ENCODE measurements at regions not wholly inside any gene's neighbourhood (a gene's known extent, or its start where the extent isn't known, plus 50 kb on each side); places are given as distances from the start of the nearest gene placed in this dataset.

DNA sequence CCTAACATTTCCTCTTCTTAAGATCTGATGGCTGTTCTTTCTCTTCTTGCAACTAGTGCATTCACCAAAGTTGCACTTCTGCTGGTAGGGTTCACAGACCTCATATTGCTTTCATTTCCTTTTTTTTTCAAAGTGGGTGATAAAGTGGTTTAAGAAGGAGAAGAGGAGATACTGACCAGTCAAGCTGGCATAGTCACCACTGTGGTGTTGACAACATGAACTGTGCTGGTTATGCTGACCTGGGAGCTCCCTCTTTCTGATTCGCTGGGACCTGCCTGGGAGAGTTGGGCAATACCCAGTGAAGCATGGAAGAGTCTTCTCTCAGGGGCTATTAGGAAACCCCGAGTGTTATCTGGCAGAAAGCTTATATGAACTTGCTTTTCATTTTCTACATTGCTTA lies 222.9 kb downstream of the SLITRK5 start:
- no peak overlapping the region for H3K4me3 ChIP-seq (ENCODE audit: low read length)
- no peaks in the 10 kb centered on the region for H3K27me3 ChIP-seq (ENCODE audit: low read length)
- H3K9me2 ChIP-seq (replicated peaks; ENCODE audit: low read length) = no peaks in the 10 kb centered on the region
- no peaks in the 10 kb centered on the region for H3K9me3 ChIP-seq (ENCODE audit: low read length)
- no peaks in the 10 kb centered on the region for H3K79me2 ChIP-seq (ENCODE audit: low read length)
- intact Hi-C loops (cut with micrococcal nuclease) = no loop called here
- H3F3A ChIP-seq (ENCODE audit: low read length, unreplicated experiment) = no peaks in the 10 kb centered on the region
- H3K4me2 ChIP-seq (ENCODE audit: low read length) = no peak overlapping the region
- BruUV-seq (replicated peaks) = no TSS peak
- no peaks in the 10 kb centered on the region for H3K4me1 ChIP-seq (ENCODE audit: insufficient read depth, low read length)
- H2AFZ ChIP-seq (ENCODE audit: low read length) = no peak overlapping the region
- TF ChIP-seq, protein P1, sequence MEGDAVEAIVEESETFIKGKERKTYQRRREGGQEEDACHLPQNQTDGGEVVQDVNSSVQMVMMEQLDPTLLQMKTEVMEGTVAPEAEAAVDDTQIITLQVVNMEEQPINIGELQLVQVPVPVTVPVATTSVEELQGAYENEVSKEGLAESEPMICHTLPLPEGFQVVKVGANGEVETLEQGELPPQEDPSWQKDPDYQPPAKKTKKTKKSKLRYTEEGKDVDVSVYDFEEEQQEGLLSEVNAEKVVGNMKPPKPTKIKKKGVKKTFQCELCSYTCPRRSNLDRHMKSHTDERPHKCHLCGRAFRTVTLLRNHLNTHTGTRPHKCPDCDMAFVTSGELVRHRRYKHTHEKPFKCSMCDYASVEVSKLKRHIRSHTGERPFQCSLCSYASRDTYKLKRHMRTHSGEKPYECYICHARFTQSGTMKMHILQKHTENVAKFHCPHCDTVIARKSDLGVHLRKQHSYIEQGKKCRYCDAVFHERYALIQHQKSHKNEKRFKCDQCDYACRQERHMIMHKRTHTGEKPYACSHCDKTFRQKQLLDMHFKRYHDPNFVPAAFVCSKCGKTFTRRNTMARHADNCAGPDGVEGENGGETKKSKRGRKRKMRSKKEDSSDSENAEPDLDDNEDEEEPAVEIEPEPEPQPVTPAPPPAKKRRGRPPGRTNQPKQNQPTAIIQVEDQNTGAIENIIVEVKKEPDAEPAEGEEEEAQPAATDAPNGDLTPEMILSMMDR (conservative IDR thresholded peaks at IDR 0.05; ENCODE audit: low read depth, low read length) = no peak
- no peak for TF ChIP-seq EZH2phosphoT487 (IDR thresholded peaks at IDR 0.05; ENCODE audit: borderline replicate concordance, low read length)
- TF ChIP-seq EZH2 (IDR thresholded peaks at IDR 0.05; ENCODE audit: low read length, unreplicated experiment) = no peak
- H3K36me3 ChIP-seq (ENCODE audit: low read depth, low read length) = no peaks in the 10 kb centered on the region
- DNase-seq (no peak), ATAC-seq (no peak)
- H3K27ac ChIP-seq (ENCODE audit: low read length) = no peak overlapping the region
- POLR2A ChIA-PET (ENCODE audit: unreplicated experiment) = no interaction called here
- H3K9ac ChIP-seq (ENCODE audit: low read length) = no peak overlapping the region
- no peaks in the 10 kb centered on the region for H4K20me1 ChIP-seq (ENCODE audit: low read length)
- CTCF ChIA-PET = no interaction called here

DNA sequence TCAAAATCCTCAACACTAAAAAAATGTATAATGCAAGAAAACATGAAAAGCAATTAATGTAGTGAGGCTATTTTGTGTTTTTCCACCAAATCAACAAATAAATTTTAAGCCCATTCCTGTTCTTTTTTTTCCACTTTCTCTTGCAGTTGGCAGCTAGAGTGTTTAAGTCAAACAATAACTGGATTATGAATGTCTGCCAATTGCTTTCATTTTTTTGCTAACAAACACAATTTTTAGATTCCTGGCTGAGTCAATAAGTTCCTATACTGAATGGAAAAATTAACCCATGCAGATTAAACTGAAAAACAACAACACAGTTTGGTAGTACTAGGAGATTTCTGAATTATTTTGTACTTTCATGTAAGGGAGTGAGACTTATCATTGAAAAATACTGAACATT lies 232.4 kb downstream of the SLITRK5 start:
- H3K9ac ChIP-seq (ENCODE audit: low read length) = no peak overlapping the region
- no peaks in the 10 kb centered on the region for H3K9me3 ChIP-seq (ENCODE audit: low read length)
- BruUV-seq (replicated peaks) = no TSS peak
- TF ChIP-seq EZH2 (IDR thresholded peaks at IDR 0.05; ENCODE audit: low read length, unreplicated experiment) = no peak
- TF ChIP-seq, protein P1 (conservative IDR thresholded peaks at IDR 0.05; ENCODE audit: low read depth, low read length) = no peak
- no peak for TF ChIP-seq EZH2phosphoT487 (IDR thresholded peaks at IDR 0.05; ENCODE audit: borderline replicate concordance, low read length)
- H3K79me2 ChIP-seq (ENCODE audit: low read length) = no peaks in the 10 kb centered on the region
- H3K4me3 ChIP-seq (ENCODE audit: low read length) = no peak overlapping the region
- no peaks in the 10 kb centered on the region for H3K9me2 ChIP-seq (replicated peaks; ENCODE audit: low read length)
- H3K4me2 ChIP-seq (ENCODE audit: low read length) = no peak overlapping the region
- no peaks in the 10 kb centered on the region for H4K20me1 ChIP-seq (ENCODE audit: low read length)
- no peaks in the 10 kb centered on the region for H3F3A ChIP-seq (ENCODE audit: low read length, unreplicated experiment)
- no peaks in the 10 kb centered on the region for H3K36me3 ChIP-seq (ENCODE audit: low read depth, low read length)
- H3K27ac ChIP-seq (ENCODE audit: low read length) = no peak overlapping the region
- POLR2A ChIA-PET (ENCODE audit: unreplicated experiment) = no interaction called here
- H3K27me3 ChIP-seq (ENCODE audit: low read length) = no peaks in the 10 kb centered on the region
- no peak for ATAC-seq
- intact Hi-C loops (cut with micrococcal nuclease) = no loop called here
- CTCF ChIA-PET = no interaction called here
- H3K4me1 ChIP-seq (ENCODE audit: insufficient read depth, low read length) = no peaks in the 10 kb centered on the region
- no peak overlapping the region for H2AFZ ChIP-seq (ENCODE audit: low read length)
- DNase-seq = no peak

DNA sequence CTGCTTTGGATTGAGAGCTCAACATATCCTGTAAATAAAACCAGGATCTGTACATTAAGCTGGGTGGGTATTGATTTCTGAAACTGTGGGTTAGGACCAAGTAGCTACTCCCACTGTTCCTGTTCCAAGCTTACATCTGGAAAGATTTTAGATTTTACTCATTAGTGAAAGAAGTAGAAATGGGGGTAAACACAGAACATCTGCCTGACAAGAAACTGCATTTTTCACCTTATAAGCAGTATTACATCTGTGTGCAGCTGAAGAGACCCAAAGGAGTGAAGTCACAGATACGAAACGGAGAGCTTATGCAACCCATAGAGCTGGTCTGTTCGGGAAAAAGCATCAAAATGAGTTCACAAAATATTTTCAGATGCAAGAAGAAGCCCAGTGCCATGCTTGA lies 235.2 kb downstream of the SLITRK5 start:
- Histone ChIP-seq H3K9me3 (ENCODE audit: low read length) (no peaks in the 10 kb centered on the region), H3K27me3 (ENCODE audit: low read length) (no peaks in the 10 kb centered on the region), H2AFZ (ENCODE audit: low read length) (no peak overlapping the region), H3K9ac (ENCODE audit: low read length) (no peak overlapping the region), H3K4me3 (ENCODE audit: low read length) (no peak overlapping the region), H4K20me1 (ENCODE audit: low read length) (no peaks in the 10 kb centered on the region), H3K27ac (ENCODE audit: low read length) (no peak overlapping the region), H3K79me2 (ENCODE audit: low read length) (no peaks in the 10 kb centered on the region), H3F3A (ENCODE audit: low read length, unreplicated experiment) (no peaks in the 10 kb centered on the region), H3K9me2 (replicated peaks; ENCODE audit: low read length) (no peaks in the 10 kb centered on the region), H3K4me2 (ENCODE audit: low read length) (no peak overlapping the region), H3K4me1 (ENCODE audit: insufficient read depth, low read length) (no peaks in the 10 kb centered on the region), H3K36me3 (ENCODE audit: low read depth, low read length) (no peaks in the 10 kb centered on the region)
- ATAC-seq = no peak
- DNase-seq = no peak
- ChIA-PET POLR2A (ENCODE audit: unreplicated experiment) (no interaction called here), CTCF (no interaction called here)
- BruUV-seq (replicated peaks) = no TSS peak
- intact Hi-C loops (cut with micrococcal nuclease) = no loop called here
- TF ChIP-seq EZH2phosphoT487 (IDR thresholded peaks at IDR 0.05; ENCODE audit: borderline replicate concordance, low read length) = no peak
- TF ChIP-seq, protein P1 (conservative IDR thresholded peaks at IDR 0.05; ENCODE audit: low read depth, low read length) = no peak
- no peak for TF ChIP-seq EZH2 (IDR thresholded peaks at IDR 0.05; ENCODE audit: low read length, unreplicated experiment)
